GM12872 (cell line): ENCODE measurements at regions not wholly inside any gene's neighbourhood (a gene's known extent, or its start where the extent isn't known, plus 50 kb on each side); places are given as distances from the start of the nearest gene placed in this dataset.

Experiments
- CTCF ChIP-seq: IDR thresholded peaks from 3 replicates; pipeline ENCODE4 v1.5.1; 2011; ENCODE audit warnings: low read depth, mild to moderate bottlenecking, low read length, moderate library complexity; ENCODE audit not compliant: insufficient read depth

- no peak for TF ChIP-seq CTCF
Observed at GRCh38 chr2:41886757-41887156, 161.1 kb upstream of the PKDCC start.

- TF ChIP-seq CTCF: no peak
Observed at GRCh38 chr2:41890341-41890740, 157.5 kb upstream of the PKDCC start.

GRCh38 chr2:41892476-41892875 is 155.3 kb upstream of the PKDCC start:
- TF ChIP-seq CTCF: no peak

GRCh38 chr2:41894563-41895333 is 153.1 kb upstream of the PKDCC start:
- no peak for TF ChIP-seq CTCF

GRCh38 chr2:41895334-41895664 is 152.5 kb upstream of the PKDCC start:
- no peak for TF ChIP-seq CTCF

GRCh38 chr2:41896186-41896846 is 151.5 kb upstream of the PKDCC start:
- TF ChIP-seq CTCF: no peak

GRCh38 chr2:41899189-41899588 is 148.6 kb upstream of the PKDCC start:
- TF ChIP-seq CTCF: no peak
